Endometrium (tissue), 2 donors: ENCODE measurements at regions not wholly inside any gene's neighbourhood (a gene's known extent, or its start where the extent isn't known, plus 50 kb on each side); places are given as distances from the start of the nearest gene placed in this dataset.
"Not testable (repeated sequence)": the region's sequence is repeated elsewhere in the genome, so short reads cannot be mapped to it uniquely, and the experiment has no call there.

ENCODE experiments used
- FAIRE-seq: peaks from 2 replicates; lab custom pipeline; 2012; peaks lifted over from hg19 to GRCh38; lab: Jason Lieb, UNC
- donor health status: control.
- donor health status: control.

DNA sequence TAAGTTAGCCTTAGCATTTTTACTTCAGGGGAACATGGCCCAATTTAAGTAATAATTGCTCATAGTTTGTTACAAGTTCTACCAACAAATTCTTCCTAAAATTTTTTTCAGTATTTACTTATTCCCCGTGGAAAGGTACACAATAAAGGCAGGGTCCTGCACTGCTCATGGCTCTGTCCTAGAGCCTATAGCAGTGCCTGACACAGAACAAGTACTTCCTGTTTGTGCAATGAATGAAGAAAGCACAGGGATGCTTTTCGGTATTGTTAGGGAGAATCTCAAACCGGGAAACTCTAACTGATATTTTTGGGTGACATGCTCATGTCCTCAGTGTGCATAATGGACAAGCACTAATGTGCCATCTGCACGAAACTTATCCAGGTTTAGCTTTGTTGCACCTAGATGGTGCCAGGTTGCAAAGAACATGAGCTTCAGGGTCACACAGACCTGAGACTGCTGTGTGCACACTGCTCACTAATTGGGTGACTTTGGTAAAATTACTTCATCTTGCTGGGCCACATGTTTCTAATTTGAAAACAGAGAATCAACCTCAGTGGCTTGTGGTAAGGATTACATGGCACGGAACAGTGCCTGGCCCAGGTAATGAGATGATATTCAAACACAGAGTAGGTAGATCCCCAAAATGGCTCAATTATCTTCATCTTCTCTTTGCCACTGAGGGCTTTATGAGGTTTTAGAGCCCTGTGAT, 175.8 kb upstream of the NPY2R start:
- no peak for FAIRE-seq

GRCh38 chr4:155033604-155034003, 174.8 kb upstream of the NPY2R start:
- FAIRE-seq, result no peak

DNA sequence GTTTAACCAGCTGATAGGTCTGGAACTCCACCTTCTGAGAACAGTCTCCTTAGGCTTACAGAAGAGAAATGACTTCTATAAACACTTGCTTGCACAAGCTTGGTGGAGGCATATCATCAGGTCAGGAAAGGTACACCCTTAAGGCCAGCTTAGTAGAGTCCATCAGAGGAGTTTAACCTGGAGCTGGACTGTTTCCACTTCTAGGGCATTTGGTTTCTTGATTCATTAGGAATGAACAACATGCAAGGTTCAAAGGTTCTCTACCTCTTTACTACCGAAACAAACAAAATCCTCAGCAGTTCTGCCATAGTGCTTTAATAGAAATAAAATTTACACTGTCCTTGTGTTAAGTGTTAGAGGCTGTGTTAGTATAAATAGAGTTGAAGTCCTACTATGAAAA, 171.4 kb upstream of the NPY2R start:
- no peak for FAIRE-seq

DNA sequence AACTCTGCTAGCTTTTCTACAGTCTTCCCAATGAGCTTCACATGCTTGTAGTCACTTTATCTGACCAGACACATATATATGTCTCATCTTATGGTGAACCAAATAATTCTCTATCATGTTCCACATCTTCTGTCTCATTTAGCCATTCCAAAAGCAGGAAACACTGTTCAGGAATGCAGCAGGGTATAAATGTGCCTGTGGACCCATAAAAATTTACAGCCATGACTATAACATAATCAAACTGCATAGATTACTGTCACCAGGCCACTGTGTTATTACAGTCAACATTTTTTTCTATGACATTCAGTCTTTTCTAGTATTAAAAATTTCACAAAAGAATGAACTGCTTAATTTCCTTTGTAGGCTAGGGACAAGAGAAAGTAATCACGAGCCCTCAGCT, 170.0 kb upstream of the NPY2R start:
- FAIRE-seq, result no peak

GRCh38 chr4:155039162-155039561, 169.3 kb upstream of the NPY2R start:
- no peak for FAIRE-seq

- FAIRE-seq, result no peak
These were observed 168.4 kb upstream of the NPY2R start for GRCh38 chr4:155040031-155040430.

DNA sequence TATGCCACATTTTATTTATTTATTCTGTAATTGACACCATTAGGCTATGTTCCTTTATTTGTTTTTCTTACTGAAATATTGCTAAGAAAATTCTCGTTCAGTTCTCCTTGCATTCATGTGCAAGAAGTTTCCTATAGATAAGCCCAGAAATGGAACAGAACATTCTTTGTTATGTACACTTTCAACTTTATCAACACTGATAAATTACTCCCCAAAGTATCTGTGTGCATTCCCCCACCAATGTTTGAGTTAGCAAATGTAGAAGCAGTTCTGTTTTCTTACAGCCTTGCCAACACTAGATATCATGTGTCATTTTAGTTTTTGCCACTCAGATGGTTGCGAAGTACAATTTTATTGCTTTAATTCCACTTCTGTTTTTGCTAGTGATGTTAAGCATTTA, 166.4 kb upstream of the NPY2R start:
- no peak for FAIRE-seq

GRCh38 chr4:155044251-155044650, 164.2 kb upstream of the NPY2R start:
- FAIRE-seq, result not testable (repeated sequence)

DNA sequence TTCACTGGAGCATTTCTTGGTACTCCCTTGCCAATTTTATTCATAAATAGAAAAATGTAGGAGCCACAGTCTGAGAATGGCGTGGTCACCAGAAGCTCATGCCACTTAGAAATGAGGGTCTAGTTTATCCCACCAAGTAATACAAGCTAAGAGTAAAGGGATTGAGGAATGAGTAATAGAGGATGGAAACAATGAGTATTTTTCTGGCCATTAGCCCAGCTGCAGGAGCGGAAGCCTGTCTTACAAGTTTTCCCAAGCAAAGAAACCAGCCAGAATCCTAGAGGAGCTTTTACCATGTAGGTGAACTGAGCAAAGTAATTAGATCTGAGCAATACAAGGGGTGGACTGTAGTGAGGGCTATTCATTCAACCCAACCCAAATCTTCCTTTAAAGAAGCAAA, 160.7 kb upstream of the NPY2R start:
- FAIRE-seq, result no peak

DNA sequence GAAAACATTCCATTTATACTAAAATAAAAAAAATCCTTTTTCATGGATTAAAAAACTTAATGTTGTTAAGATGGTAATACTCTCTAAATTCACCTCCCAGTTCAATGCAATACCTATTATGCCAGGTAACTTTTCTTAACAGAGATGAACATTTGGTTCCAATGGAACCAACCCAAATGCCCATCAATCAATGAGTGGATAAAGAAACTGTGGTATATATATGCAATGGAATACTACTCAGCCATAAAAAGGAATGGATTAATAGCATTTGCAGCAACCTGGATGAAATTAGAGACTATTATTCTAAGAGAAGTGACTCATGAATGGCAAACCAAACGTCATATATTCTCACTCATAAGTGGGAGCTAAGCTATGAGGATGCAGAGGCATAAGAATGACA, 154.4 kb upstream of the NPY2R start:
- FAIRE-seq, result not testable (repeated sequence)

GRCh38 chr4:155060419-155060818, 148.0 kb upstream of the NPY2R start:
- FAIRE-seq, result no peak

GRCh38 chr4:155060873-155061272, 147.6 kb upstream of the NPY2R start:
- FAIRE-seq, result no peak

- FAIRE-seq, result no peak
These were observed 145.5 kb upstream of the NPY2R start for GRCh38 chr4:155062948-155063347.

DNA sequence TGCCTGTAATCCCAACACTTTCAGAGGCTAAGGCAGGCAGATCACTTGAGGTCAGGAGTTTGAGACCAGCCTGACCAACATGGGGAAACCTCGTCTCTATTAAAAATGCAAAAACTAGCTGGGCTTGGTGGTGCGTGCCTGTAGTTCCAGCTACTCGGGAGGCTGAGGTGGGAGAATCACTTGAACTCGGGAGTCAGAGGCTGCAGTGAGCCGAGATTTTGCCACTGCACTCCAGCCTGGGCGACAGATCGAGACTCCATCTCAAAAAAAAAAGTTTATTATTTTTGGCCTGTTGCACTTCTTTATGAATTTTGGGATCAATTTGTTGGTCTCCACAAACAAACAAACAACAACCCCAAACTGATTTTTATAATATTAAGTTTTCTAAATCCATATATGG, 143.5 kb upstream of the NPY2R start:
- not testable (repeated sequence) for FAIRE-seq

- FAIRE-seq, result no peak
These were observed 141.6 kb upstream of the NPY2R start for GRCh38 chr4:155066871-155067270.

DNA sequence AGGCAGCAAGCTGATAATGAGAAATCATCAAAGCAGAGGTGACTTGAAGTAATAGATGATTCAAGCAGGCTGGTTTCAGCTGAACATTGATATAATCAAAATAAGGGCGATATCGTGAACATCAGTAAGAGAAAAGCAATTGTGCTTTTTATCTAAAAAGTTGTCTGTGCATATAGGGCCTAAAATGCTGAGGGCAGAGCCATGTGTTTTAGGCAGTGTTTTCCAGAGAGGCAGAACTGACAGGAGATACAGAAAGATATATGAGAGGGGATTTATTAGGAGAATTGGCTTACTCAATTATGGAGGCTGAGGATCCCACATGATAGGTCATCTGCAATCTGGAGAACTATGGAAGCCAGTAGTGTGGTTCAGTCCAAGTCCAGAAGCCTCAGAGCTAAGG, 136.5 kb upstream of the NPY2R start:
- no peak for FAIRE-seq

DNA sequence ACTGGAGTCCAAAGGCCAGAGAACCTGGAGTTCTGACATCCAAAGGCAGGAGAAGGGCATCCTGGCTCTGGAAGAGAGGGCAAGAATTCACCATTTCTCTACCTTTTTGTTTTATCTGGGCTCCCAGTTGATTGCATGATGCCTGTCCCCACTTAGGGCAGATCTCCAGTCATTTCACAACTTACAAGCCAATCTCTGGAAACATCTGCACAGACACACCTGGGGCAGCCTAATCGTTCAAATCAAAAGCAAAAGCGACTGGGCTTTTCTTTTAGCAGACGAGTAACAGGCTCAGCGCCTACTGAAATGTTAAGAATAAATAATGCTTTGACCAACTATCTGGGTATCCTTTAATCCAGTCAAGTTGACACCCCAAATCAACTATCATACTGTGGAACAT, 136.0 kb upstream of the NPY2R start:
- FAIRE-seq, result no peak

DNA sequence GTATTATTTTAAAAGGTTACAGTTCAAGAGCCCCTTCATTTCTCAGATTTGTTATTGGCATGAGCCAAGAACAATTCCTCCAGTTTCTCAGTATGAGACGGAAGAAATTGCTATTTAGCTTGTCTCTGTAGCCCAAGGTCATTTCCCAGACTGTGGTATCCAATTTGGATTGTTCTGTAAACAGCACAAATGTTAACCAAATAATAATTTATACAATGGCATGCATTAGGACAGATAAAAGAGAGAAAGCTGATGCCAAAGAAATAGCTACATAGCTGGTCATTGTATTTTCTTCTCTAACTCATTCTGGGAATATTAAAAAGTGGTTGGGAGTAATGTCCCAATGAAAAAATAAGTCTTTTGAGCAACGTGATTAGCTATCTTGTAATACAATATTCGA, 134.6 kb upstream of the NPY2R start:
- no peak for FAIRE-seq

DNA sequence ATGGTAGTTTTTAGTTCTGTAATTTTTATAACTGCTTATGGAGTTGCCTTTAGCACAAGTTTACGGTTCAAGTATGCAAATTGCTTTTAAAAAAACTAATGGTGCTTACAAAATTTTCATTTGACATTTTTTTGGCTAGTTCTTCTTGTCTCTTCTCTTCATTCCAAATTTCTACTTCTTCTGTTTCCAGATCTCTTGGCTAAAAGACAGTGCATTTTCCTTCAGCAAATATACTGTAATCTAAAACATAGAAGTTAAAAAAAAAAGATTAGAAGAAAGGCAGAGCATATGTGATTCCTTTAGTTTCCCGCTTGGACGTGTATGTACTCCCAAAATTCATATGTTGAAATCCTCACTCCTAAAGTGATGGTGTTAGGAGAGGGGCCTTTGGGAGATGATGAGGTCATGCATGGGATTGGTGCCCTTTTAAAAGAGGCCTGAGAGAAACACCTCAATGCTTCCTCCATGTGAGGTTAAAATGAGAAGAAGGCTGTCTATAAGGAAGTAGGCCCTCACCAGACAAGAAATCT, 132.1 kb upstream of the NPY2R start:
- FAIRE-seq, result no peak

DNA sequence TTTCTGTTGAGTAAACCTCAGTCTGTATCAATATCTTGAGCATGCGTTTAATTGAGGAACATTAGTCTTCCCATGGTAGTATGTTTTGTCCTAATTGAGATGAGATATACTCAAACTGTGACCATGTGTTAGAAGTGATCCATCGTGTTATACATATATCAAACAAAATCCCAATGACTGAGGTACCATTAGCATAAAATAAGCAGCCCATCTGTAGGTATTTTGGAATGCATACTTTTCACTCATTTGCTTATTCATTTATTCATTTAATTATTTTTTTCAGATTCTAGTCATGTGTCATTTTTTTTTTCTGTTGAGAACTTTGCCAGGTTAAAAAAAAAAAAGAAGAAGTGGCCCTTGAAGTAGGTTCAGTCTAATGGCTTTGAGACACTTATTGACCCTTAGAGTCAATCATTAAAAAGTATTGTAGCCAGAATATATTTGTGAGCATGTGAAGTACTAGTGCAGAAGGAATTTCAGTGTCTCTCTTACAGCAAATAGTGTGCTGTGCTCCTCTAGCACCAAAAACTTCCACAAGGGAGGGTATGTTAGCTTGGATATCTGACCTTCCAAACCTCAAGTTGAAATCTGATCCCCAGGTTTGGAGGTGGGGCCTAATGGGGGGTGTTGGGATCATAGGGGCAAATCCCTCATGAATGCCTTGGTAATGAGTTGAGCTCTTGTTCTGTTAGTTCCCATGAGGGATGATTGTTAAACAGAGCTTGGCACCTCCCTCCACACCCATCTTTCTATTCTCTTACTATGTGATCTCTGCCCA, 130.8 kb upstream of the NPY2R start:
- no peak for FAIRE-seq

GRCh38 chr4:155079871-155080270, 128.6 kb upstream of the NPY2R start:
- FAIRE-seq, result no peak

DNA sequence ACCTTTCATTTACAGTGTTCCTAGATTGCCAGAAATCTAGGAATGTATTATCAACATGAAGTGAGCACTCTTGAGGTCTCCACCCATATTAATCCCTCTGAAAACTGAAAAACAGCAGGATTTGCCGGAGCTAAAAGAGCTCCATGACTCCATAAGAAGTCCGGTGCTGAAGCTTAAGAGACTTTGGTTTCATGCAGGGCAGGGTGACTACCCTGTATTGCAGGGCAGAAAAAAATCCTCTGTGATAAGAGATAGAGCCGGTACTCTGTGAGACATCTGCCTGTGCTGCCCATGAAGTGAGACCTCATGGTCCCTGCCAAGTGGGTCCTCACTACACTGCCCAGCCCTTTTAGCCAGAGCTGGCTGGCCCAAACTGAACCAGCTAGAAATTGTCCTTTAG, 127.2 kb upstream of the NPY2R start:
- FAIRE-seq, result no peak

- FAIRE-seq, result no peak
These were observed 122.4 kb upstream of the NPY2R start for GRCh38 chr4:155085843-155086530.
